T-helper 9 cell (primary cell): ENCODE measurements at regions not wholly inside any gene's neighbourhood (a gene's known extent, or its start where the extent isn't known, plus 50 kb on each side); places are given as distances from the start of the nearest gene placed in this dataset.
A peak's percentile ranks its signal among the peaks of the same experiment; 100 is the strongest.
"Not testable (repeated sequence)": the region's sequence is repeated elsewhere in the genome, so short reads cannot be mapped to it uniquely, and the experiment has no call there.

Experiments
- DNase-seq: peaks from one replicate; pipeline ENCODE4 v3.0.0-alpha.2; 2020

DNA sequence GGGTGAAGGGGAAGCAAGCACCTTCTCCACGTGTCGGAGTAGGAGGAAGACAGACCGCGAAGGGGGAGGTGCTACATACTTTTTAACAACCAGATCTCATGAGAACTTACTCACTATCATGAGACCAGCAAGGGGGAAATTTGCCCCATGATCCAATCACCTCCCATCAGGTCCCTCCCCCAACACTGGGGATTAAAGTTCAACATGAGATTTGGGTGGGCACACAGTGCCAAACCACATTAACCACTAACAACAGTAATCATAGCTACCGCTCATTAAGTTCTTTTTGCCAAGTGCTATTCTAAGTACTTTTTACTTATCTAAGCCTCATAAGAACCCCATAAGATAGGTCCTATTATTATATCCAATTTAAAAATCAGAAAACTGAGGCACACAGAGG lies 450.5 kb upstream of the DDI1 start:
- no peak for DNase-seq

- no peak for DNase-seq
These were observed 449.7 kb upstream of the DDI1 start for GRCh38 chr11:103586756-103587155.

- DNase-seq, result no peak
These were observed 448.3 kb upstream of the DDI1 start for GRCh38 chr11:103587901-103588788.

DNA sequence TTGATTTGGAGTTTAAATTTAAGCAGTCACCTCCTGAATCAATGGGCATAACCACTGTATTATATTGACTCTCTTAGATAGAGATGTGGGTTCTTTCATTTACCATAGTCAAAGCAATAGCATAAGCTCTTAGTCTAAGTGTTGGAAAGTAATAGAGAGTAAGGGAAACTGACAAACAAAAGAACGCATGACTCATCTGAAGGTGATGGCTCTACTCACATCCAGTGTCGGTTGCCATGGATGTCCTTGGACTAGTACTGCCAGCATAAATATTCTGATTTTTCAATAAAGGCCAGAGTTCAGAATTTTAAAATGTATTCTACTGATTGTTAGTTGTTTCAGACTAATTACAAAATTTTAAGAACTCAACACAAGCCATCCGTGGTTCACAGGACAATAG lies 444.9 kb upstream of the DDI1 start:
- no peak for DNase-seq

GRCh38 chr11:103594283-103594682 lies 442.2 kb upstream of the DDI1 start:
- no peak for DNase-seq

- no peak for DNase-seq
These were observed 440.1 kb upstream of the DDI1 start for GRCh38 chr11:103596315-103596714.

DNA sequence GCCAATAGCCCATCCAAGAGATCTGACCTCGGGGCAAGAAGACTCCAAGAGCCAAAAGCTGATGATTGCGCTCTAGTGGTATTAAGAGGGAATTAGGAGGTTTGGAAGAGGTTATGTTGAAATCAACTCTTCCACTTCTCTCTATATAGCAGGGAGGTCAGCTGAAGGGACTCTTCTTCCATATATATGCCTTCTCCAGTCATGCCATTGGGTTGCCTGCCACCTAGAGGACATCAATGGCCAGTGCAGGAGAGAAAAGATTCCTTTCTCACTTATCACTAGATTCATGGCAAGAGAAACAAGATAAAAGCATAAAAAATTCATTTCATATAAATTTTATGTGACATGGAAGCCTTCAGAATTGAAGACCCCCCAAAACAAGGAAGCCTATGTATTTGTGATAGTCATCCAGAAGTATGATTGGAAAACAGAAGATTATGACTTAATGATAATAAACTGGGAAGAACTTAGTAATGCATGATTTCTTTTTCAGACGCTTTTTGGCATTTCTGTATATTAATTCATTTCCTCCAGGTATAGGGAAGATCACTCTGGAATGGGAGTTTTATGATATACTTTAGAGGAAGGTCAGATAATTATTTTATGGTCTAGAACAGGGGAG lies 435.1 kb upstream of the DDI1 start:
- peak; percentile 1 for DNase-seq

DNA sequence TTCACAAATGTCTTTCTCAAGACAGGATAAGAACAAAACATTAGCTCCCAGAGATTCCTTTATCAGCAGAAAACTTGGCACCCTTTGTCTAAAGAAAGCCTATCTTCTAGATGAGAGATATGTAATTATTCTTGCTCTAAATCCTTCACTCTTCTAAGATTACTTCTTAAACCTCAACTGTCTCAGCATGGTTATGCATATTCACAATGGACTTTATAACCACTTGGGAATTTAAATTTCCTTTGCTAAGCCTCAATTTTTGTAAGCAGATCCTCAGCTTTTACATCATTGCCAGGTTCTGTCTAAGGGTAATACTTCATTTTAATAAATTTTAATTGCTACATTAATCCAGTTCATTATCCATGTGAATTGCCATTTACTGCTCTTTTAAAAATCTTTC lies 433.6 kb upstream of the DDI1 start:
- DNase-seq, result no peak

- DNase-seq, result no peak
These were observed 432.1 kb upstream of the DDI1 start for GRCh38 chr11:103604310-103604709.

DNA sequence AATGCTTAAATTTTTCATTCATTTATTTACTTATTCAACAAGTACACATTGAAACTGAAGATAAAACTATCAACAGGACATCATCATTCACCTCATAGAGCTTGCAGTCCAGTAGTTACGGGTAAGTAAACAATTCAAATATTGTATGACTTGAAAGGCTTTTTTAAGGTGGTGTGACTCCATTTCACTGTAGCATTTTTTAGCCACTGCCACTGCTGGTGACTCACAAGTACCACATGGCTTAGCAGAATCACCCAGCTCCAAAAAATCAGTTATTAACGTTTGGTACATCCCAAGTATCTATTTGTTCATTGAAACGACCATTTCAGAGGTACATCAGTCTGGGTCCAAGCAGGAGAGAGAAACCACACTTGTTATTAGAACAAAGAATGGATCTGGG lies 427.9 kb upstream of the DDI1 start:
- no peak for DNase-seq

DNA sequence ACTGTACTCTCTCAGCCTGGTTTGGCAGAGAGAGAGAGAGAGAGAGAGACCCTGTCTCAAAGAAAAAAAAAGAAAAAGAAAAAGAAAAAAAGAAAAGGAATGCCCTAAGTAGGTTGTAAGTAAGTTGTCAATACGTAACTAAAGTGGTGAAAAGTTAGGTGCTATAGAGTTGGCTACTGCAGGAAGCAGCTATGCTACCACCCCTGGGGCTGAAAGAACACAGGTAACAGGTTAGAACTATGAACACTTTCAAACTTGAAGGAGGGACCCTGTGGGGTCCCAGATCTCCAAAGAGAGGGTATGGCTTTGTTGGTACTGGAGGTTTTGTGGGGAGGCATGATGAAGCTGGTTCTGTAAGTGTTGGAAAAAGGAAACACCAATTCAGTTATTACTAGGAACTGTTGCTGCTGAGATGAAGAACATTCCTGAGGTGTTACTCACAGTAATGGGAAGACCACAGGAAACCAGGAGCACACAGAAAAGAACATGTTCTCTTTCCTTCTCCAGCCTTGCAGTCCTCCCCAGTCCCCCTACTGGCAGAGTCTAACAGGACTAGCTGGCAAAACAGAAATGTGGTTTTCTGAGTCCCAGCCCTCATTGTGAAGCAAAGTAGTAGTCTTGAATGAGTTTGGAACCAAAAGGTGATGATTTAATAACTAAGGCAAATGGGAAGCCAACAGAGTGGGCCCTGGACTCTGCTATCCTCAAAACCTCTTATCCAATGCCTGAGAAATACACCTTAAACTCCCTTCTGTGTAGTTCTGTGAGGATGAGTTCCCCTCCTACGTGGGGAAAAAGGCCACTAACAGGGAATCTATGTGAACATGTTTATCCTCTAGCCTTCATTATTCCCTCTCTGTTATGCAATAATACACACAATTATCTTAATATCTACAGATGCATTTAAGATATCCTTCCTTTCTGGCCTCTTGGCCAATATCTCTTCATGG lies 427.0 kb upstream of the DDI1 start:
- no peak for DNase-seq

- DNase-seq, result no peak
These were observed 426.0 kb upstream of the DDI1 start for GRCh38 chr11:103610435-103610834.

DNA sequence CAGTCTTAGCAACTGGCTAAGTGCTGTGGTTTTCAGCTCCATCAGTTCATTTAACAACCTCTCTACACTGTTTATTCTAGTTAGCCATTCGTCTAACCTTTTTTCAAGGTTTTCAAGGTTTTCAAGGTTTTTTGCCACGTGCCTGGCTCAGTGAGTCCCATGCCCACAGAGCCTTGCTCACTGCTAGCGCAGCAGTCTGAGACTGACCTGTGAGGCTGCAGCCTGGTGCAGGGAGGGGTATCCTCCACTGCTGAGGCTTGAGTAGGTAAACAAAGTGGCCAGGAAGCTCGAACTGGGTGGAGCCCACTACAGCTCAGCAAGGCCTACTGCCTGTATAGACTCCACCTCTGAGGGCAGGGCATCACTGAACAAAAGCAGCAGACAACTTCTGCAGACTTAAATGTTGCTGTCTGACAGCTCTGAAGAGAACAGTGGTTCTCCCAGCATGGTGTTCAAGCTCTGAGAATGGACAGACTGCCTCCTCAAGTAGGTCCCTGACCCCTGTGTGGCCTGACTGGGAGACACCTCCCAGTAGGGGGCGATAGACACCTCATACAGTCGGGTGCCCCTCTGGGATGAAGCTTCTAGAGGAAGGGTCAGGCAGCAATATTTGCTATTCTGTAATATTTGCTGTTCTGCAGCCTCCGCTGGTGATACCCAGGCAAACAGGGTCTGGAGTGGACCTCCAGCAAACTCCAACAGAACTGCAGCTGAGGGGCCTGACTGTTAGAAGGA lies 424.7 kb upstream of the DDI1 start:
- not testable (repeated sequence) for DNase-seq

DNA sequence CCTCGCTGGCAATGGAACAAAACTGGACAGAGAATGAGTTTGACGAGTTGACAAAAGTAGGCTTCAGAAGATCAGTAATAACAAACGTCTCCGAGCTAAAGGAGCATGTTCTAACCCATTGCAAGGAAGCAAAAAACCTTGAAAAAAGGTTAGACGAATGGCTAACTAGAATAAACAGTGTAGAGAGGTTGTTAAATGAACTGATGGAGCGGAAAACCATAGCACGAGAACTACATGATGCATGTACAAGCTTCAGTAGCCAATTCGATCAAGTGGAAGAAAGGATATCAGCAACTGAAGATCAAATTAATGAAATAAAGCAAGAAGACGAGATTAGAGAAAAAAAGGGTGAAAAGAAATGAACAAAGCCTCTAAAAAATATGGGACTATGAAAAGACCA lies 424.0 kb upstream of the DDI1 start:
- not testable (repeated sequence) for DNase-seq

DNA sequence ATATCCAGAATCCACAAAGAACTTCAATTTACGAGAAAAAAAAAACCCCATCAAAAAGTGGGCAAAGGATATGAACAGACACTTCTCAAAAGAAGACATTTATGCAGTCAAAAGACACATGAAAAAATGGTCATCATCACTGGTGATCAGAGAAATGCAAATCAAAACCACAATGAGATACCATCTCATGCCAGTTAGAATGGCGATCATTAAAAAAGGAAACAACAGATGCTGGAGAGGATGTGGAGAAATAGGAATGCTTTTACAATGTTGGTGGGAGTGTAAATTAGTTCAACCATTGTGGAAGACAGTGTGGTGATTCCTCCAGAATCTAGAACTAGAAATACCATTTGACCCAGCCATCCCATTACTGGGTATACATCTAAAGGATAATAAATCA lies 419.9 kb upstream of the DDI1 start:
- not testable (repeated sequence) for DNase-seq

GRCh38 chr11:103618528-103618927 lies 417.9 kb upstream of the DDI1 start:
- DNase-seq, result no peak

- DNase-seq, result no peak
These were observed 417.0 kb upstream of the DDI1 start for GRCh38 chr11:103619480-103619879.

DNA sequence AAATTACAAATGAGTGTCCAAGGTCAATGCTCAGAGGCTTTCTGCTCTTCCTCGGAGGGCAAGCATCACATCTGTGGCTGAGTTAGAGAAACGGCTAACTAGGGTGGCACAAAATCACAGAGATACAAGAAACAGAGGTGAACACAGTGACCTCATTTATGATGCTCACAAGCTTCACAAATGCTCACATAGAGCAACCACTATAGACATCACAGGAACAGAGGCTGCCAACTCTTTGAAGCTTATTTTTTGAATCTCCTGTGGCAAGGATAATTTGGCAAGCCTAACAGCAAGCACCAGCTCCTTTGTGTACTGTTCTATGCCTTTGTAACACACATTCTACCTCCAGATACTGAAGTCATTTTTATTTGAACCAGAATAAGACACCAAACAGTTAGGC lies 416.5 kb upstream of the DDI1 start:
- DNase-seq, result no peak

DNA sequence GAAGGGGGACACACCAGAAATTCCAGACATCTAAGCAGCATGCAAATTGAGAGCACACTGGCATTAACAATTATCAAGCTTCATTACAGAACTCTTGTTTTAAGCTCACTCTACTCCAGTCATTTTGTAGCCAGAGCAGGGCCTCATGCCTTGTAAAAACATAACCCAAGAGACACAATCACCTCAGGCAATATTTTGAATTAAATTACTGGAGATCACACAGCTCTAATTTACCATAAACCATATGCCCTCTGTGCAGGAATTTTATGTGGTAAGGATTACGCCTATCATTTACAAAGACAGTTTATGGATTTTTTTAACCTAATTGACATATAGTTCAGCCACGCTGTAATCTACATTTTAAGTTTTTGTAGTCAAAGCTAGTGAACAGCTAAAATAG lies 414.1 kb upstream of the DDI1 start:
- DNase-seq, result no peak

DNA sequence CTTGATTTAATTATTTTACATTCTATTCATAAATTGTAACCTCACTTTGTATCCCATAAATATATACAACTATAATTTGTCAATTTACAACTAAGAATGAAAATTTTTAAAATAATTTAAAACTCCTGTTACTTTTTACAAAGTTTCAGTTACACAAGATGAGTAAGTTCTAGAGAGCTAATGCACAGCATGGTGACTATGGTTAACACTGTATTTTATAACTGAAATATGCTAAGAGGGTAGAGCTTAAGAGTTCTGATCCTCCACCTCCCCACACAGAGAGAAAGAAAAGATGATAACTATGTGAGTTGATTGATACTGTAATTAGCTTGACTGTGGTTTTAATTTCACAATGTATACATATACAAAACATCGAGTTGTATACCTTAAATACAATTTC lies 412.5 kb upstream of the DDI1 start:
- DNase-seq, result no peak

DNA sequence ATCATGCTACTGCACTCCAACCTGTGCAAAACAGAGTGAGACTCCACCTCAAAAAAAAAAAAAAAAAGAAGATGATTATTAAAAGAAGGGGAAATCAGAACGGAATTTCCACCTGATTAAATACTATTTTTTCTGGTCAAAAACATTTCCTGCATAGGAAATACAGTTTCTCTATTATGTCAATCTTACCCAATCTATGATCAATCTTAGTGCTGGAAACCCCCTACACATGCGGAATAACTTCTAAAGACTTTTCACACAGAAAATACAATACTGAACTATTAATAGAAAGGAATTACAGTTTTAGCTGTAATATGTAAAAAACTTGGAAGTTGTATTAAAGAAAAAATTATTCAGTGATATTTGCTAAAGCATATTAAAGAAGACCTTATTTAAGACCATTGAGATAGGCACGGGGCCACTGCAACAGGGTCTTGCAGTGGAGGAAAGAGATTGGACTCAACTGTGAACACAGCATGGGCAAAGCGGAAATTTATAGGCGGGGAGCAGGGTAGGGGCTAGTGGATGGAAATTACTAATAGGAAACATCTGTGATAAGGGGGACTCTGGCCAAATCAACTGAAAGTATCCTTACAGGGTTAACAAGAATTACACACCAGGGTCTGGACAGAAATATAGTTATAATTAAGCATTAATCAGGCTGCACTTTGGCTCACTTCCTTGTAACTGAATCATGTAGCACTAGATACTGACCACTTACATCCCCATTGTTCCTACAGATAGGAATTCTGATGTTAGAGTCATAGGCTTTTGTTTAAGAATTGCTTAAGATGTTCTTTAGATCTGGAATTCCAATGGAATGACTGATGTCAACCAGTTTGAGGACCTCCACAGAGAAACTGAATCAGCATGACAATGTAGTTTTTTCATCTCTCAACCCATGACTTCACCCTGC lies 411.5 kb upstream of the DDI1 start:
- no peak for DNase-seq

- DNase-seq, result no peak
These were observed 410.8 kb upstream of the DDI1 start for GRCh38 chr11:103625624-103625965.
